LoVo (cell line): ENCODE measurements at regions not wholly inside any gene's neighbourhood (a gene's known extent, or its start where the extent isn't known, plus 50 kb on each side); places are given as distances from the start of the nearest gene placed in this dataset.

Experiments used
- DNase-seq: peaks from one replicate; pipeline ENCODE4 v3.0.0-alpha.2; 2016; ENCODE audit warnings: low spot score

DNA sequence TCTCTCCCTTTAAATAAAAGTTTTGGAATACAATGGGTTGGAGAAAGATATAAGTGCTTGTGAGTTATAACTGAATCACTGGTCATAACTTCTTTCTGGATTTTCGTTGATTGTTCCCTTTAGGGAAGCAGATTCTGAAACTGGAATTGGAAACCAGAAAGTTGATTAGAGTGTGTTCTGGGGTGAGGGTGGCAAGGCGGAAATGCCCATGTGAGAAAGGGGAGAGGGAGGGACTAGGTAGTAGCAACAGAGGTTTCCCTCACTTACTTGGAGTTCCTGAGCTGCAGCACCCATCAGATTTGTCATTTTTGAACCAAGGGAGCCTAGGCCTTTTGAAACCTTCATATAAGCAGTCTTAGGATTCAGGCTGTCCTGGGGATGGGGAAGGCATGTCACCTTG lies 453.4 kb downstream of the KCNJ3 start:
- DNase-seq, result no peak

DNA sequence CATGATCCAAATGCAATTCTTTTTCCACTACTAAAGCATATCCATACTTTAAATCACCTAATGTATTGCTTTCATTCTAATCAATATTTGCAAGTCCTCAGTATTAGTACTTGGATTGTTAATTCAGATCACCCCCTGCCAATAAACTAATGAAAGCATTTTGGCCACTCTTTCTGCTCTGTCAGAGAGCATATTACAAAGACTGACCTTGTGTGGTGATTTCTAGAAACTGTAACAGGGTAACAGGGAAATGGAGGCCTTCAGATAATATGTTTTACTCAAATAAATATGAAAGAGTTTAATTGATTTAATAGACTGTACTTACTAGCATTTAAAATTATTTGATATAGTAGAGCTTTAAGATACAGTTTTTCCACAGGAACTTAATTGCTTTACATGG lies 453.0 kb downstream of the KCNJ3 start:
- no peak for DNase-seq

DNA sequence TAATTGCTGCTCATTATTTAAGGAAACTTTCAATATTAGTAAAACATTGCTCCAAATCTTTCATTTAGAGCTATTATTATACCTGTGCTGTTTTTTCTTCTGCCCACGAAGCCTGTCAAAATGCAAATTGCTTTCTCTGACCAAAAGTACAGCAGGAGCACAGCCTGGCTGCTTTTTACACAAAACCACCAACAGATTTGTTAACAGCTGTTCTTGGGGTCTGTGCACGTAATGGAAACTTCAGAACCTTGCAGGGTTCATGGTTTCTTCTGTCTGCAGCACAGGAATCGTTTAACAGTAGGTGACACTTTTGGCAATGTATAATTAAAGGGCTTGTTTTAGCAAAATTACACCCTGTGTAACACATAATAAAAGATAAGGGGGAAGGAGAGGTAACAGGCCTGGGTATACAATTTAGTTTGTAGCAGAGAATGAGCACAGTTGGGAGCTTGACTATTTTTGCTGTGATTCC lies 447.3 kb downstream of the KCNJ3 start:
- no peak for DNase-seq

DNA sequence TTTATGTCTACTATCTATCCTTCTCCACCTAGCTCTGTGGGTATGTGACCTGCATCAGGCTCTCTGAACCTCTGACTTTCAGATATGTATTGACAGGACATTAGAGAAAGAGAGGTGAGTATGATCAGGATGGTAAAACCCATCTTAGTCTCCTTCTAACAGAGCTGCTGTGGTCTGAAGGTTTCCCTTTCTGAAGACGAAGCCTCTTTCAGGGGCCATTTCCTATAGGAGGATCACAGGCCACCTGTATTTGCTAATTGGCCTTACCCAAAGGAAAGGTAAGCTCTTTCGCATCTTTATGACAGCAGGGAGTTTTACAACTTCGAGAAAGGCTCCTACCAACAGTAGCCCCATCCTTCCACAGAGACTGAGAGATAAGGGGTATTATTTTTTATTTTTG lies 442.9 kb downstream of the KCNJ3 start:
- DNase-seq, result no peak

DNA sequence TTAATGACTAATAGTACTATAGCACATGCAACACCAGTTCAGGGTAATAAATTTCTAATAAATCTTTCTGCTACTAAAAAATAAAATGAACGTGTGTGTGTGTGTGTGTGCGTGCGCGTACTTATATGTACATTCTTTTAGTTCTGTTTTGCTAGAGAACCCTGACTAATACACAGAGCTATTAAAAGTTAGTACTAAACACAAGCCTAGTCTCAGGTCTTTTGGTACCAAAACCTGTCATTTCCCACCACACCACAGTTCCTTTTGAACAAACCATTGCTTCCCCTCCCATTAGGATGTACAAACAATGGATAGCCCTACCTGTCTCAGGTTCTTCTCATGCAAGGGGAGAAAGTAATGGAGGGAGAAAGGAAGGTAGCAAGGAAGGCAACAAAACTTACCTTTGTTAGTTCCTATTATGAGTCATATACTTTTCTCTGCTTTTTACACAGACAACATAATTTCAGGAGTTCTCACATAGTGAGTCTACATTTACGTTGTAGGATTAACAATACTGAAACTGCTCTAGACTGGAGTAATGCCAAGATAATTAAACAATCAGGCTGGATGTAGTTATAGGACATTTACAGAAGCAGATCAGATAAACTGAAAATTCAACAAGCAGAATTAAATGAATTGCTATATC lies 427.2 kb downstream of the KCNJ3 start:
- no peak for DNase-seq

DNA sequence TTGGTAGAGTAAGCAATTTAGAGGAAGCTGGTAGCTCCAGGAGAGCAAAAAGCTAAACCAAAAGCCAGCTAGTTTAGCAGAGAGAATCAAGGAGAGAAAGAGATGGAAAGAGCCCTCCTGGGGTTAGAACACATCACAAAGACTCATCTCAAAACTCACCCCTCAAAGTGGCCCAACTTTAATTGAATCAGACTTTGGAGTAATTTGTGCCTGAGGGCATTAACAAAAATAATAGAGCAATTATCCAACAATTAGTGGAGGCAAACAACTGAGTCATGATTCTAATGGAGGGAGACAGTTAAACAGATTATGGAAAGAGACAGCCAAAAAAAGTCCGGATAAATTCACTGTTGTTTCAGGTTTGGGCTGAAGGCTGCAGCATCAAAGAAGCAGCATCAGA lies 417.4 kb downstream of the KCNJ3 start:
- no peak for DNase-seq

DNA sequence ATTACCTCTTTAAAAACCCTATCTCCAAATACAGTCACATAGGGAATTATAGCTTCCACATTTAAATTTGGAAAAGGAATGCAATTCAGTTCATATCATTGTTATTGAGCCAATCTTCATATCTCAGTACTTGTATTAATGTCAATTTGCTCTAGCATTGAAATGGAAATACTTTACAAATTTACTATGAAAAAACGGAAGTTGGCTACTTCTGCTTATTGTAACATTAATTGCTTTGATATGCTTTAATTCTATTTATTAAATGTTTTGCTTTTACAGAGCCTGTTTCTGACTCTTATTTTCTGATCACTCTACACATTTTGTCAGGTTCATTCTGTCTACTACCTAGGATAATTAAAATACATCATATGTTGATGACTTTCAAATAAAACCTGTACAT lies 412.6 kb downstream of the KCNJ3 start:
- DNase-seq, result no peak

DNA sequence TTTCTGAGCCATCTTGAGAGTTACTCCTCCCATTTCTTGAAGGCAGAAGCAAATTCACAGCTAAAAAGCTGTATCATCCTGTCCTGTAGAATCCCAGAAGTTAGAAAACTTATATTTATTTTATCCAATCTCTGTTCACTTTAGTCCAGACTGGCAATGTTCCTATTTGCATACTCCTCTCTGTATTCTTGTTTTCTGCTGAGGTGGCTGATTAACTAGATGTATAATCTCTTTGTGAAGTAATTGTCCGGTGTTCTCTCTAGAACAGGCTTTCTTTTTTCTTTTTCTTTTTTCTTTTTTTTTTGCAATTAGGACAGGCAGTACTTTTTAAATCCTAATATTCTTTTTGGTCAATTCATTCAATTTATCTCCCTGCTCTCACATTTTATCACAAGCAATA lies 411.0 kb downstream of the KCNJ3 start:
- DNase-seq, result no peak

DNA sequence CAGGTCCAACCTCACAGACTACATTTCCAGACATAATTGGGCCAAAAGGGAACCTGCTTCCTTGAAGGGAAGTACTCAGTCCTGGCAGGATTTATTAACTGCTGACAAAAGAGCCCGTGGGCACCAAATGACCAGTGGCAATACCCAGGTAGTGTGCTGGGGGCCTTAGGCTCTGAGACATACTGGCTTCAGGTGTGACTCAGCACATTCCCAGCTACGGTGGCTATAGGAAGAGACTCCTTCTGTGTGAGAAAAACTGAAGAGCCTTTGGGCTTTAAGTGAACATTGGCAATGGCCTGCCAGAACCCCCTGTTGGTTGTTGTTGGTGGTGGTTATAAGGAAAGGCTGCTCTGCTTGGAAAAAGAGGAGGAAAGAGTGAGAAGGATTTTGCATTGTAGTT lies 401.8 kb downstream of the KCNJ3 start:
- DNase-seq, result no peak

DNA sequence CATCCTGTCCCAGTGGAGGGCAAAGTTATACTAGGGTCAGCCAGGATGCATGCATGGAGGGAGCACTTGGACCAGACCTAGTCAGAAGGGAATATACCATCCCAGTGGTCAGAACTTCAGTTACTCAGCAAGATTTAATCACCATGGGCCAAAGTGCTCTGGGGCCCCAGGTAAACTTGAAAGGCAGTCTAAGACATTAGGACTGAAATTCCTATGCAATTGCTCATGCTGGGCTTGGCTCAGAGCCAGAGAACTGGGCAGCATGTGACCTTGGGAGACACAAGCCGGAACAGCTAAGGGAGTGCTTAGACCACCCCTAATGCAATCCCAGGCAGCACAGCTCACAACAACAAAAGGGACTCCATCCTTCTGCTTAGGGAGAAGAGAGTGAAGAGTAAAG lies 401.3 kb downstream of the KCNJ3 start:
- peak; percentile 1 for DNase-seq

DNA sequence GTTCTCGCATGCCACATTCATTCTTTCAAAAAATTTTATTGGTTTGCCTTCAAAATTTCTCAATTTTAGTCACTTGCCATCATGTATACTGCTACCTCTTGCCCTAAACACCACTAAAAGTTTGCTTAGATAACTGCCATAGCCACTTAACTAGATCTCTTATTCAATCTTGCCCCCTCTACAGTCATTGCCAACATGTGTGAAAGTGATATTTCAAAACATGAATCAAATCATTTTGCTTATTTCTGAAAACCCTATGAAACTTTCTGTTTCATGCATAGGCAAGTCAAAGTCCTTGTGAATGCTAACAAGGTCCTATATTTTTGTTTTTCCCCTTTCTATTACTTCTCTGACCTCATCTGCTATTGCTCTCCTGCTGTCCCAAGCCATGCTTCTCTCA lies 397.1 kb downstream of the KCNJ3 start:
- DNase-seq, result no peak

DNA sequence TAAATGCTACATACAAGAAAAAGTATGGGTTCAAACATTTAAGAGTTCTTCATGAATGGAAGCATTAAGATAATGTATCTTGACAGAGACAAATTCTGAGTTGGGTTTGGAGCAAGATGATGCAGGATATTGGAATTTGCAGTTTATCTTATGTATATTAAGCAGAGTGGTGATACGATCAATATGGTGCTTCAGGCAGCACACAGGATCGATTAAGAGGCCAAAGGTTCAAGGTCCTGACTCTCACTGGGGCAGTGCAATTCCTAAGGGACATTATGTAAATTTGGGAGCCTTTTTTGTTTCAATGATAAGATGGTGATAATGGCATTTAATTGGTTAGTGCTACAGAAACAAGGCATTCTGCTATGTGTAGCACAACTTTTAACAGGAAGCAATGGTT lies 381.9 kb downstream of the KCNJ3 start:
- DNase-seq, result no peak

DNA sequence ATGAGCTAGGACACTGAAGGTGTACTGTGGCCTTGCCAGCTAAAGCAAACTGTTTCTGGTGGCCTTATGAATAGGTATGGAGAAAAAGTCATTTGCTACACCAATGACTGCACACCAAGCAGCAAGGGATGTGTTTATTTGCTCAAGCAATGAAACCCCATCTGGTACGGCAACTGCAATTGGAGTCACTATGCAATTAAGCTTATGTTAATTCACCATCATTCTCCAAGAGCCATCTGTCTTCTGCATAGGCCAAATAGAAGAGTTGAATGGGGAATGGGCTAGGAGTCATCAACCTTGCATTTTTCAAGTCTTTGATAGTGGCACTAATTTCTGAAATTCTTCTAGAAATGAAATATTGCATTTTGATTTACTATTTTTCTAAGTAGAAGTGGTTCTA lies 372.0 kb downstream of the KCNJ3 start:
- no peak for DNase-seq

DNA sequence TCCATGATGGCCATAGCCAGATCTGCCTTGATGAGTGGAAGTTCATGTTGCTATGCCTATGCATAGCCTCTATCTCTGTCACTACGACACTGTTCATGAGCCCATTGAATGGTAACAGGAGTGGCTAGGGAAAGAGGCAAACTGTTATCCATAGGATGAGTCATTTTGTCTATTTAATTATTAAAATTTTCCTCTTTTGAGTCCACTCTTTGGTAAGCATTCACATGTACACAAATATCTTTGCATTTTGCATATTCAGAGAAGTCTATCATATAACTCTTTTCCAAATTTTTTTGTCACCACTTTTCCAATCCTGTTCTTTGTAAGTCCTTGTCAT lies 364.4 kb downstream of the KCNJ3 start:
- no peak for DNase-seq

DNA sequence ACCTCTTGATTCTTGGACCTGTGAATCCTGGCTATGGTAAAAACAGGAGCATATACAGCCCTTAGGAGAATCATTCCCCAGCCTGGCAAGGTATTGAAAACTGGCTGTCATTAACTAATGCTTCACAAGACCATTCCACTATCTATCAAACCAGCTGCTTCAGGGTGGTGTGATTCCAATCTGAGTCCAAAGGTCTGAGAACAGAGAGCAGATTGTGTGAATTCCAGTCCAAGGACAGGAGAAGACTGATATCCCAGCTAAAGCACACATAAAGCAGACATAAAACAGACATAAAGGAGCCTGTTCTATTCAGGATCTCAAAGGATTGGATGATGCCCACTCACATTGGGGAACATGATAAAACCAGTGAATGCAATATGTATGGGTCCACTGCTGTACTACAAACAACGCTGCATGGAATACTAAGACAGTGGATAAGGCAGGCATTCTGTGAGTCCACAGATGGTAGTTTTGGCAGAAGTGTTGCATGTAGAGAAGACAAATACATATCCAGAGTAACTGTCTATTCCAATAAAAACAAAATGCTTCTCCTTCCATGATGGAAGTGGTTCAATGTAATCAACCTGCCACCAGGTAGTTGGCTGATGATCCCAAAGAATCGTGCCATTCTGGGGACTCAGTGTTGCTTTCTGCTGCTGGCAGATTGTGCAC lies 363.9 kb downstream of the KCNJ3 start:
- DNase-seq, result no peak

DNA sequence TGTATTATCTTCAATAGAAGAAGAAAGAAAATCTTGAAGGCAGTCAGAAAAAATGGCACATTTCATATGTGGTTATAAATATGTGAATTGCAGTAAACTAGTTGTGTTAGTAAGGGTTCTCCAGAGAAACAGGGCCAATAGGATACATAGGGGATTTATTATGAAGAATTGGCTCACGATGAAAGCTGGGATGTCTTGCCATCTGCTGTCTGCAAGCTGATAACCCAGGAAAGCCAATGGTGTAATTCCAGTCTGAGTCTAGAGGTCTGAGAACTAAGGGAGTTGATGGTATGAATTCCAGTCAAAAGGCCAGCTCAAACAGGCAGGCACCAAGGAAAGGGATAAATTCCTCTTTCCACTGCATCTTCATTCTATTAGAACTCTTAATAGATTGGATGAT lies 362.4 kb downstream of the KCNJ3 start:
- no peak for DNase-seq

DNA sequence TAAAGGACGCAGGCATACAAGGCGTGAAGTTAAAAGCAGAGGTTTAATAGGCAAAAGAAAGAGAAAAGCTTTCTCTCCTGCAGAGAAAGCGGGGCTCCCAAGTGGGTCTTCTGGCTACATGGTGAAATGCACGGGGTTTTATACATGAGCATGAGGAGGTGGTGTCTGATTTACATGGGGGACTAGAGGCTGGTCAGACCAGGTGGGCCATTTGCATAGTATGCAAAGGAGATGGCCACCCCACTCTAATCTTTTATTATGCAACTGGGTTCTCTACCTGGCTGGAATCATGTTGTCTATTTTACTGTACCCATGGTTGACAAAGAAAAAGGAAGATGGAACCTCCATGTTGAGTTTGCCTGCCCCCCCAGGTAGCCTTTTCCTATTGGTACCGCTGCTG lies 356.2 kb downstream of the KCNJ3 start:
- no peak for DNase-seq

DNA sequence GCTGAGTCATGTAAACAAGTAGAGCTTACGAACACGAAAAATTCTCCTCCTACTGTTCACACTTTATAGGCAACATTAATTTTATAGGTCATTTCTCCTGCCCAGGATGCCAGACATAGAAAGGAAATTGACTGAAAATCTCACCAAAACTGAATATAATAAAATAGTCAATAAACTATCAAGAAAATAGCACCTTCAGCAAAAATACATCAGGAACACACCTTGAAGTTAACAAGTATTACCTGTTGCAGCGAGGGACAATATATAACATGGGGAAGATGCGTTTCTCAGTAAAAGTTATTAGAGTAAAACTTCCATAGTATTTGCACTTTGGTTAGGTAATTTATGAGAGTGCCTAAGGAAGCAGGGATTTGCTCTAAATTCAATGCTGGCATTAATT lies 344.6 kb downstream of the KCNJ3 start:
- no peak for DNase-seq

DNA sequence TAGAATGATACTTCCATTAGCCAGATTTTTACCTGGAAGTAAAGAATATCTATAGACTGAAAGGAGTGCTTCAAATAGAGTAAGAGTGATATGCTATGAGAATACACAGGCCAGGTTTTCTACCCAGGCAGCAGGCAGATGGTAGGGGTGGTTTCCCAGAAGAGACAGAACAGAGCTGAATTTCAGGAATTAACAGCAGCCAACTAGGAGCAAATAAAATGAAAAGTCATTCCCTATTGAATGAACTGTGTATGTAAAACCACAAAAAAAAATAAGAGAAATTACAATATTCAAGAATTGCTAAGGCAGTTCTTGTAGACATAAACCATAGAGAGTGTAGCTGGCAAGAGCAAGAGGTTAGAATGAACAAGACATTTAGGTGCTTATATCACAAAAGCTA lies 336.8 kb downstream of the KCNJ3 start:
- no peak for DNase-seq

DNA sequence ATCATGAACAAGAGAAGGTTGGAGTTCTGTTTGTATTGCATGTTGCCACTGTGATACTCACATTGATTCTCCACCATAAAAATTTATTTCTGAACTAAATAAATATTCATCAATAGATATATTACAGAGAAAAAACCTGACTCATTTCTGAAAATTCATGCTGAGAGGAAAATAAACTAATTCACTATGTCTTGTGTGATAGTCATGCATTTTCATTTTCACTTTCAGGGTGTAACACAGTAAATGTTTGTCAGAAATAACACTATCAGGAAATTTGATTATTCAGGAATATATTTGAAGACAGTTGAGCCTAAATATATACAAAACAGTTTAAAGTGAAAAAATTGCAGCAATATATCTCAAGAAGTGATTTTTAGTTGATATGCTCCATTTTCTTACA lies 335.2 kb downstream of the KCNJ3 start:
- no peak for DNase-seq

DNA sequence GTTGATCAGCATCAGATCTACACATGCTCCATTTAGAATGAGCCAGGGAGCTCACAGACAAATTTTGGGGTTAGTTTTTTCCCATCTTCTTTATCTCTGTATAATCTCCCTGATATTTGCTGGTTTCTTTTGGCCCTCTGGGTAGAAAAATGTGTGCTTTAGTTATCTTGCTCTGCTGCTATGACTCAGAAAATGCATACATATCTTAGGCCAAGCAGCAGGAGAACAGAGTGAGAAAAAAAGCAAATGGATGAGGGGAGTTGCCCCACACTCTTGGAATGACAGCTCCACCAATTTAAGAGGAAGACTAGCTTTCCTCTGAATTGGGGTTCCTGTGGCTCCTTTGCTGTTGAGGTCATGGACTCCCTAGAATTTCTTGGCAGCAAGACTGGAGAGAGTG lies 331.8 kb downstream of the KCNJ3 start:
- DNase-seq, result no peak

DNA sequence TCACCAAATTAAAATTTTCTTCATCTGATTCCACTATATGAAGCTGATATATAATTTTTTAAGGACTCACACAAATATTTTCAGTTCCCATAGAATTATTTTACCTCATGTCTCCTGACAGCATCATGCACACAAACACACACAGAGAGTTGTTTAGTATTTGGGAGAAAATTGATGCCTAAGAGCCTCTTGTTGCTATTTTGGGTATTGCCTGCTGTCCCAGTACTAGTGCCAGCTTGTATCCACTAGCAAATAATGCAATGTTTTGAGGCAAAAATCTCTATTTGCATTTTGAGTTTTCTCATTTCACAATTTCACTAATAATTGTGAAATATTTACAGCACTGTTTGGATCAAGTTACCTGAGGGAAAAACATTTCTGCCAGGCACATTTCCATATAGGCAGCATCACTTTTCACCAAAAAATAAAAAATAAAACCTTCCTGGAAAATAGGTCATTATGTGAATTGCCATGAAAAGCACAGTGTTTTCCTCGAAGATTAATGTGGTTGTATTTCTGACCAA lies 328.2 kb downstream of the KCNJ3 start:
- no peak for DNase-seq

DNA sequence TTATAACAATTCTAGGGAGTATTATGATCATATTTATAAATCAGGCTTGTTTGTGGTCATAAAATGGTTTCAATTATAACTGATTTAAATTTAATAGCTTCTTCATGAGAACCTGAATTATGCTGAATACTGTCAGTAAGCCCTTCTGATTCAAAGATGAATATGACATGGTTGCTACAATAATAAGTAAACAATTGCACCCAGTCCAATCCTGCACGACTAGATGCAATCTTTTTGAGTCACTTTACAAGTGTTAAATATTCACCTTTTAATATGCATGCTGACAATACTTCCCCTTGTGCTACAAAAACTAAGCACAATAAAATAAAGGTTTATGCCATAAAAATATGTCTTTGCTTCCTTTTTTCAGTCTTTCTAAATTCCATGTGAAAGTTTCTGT lies 325.2 kb downstream of the KCNJ3 start:
- no peak for DNase-seq

DNA sequence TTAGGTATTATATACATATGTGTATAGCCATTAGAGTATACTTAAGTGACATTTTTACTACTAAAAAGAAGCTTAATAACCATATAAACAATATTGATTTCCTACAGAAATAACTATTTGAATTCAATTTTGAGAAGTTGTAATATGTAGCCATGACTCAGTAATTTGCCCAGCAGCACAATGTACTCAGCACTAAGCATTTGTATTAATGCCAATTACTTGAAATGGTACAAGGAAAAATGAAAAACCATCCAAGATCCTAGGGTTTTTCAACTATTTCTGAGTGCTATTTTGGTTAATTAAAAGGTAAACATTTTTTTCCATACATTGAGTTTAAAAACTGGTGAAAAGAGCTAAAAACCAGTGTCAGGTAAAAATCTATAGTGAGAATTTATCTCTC lies 324.0 kb downstream of the KCNJ3 start:
- DNase-seq, result no peak
